ENCODE measurements at regions not wholly inside any gene's neighbourhood (a gene's known extent, or its start where the extent isn't known, plus 50 kb on each side); places are given as distances from the start of the nearest gene placed in this dataset.

GRCh38 chr5:8784692-8785091, 761.2 kb downstream of the SEMA5A start:
- no peak overlapping the region for H3K4me3 ChIP-seq (ENCODE audit: low read length)
- H3K27ac ChIP-seq (ENCODE audit: low read length) = no peak overlapping the region
- no peaks in the 10 kb centered on the region for H3K27me3 ChIP-seq (ENCODE audit: control insufficient read depth, insufficient read depth, low read length)
- WGBS (ENCODE audit: insufficient coverage, insufficient read length) = no CpG with 5 or more reads among the region's 2 CpGs
- H3K9me3 ChIP-seq (ENCODE audit: control insufficient read depth, insufficient read depth, low read length) = no peaks in the 10 kb centered on the region
- H3K36me3 ChIP-seq (ENCODE audit: control insufficient read depth, insufficient read depth, low read length) = no peaks in the 10 kb centered on the region
- no peak for DNase-seq (ENCODE audit: low read depth, low spot score)
- no peaks in the 10 kb centered on the region for H3K4me1 ChIP-seq (ENCODE audit: control insufficient read depth, insufficient read depth, low read length)

- Histone ChIP-seq H3K27ac (ENCODE audit: low read length) (no peak overlapping the region), H3K9me3 (ENCODE audit: control insufficient read depth, insufficient read depth, low read length) (no peaks in the 10 kb centered on the region), H3K27me3 (ENCODE audit: control insufficient read depth, insufficient read depth, low read length) (no peaks in the 10 kb centered on the region), H3K4me3 (ENCODE audit: low read length) (no peak overlapping the region), H3K4me1 (ENCODE audit: control insufficient read depth, insufficient read depth, low read length) (no peaks in the 10 kb centered on the region), H3K36me3 (ENCODE audit: control insufficient read depth, insufficient read depth, low read length) (no peaks in the 10 kb centered on the region)
- no peak for DNase-seq (ENCODE audit: low read depth, low spot score)
- WGBS (ENCODE audit: insufficient coverage, insufficient read length) = no CpG with 5 or more reads among the region's 3 CpGs
These were observed 757.6 kb downstream of the SEMA5A start for GRCh38 chr5:8788246-8788645.

- Histone ChIP-seq H3K36me3 (ENCODE audit: control insufficient read depth, insufficient read depth, low read length) (no peaks in the 10 kb centered on the region), H3K4me1 (ENCODE audit: control insufficient read depth, insufficient read depth, low read length) (no peaks in the 10 kb centered on the region), H3K9me3 (ENCODE audit: control insufficient read depth, insufficient read depth, low read length) (no peaks in the 10 kb centered on the region; the same call in 1 of the 2 replicates), H3K4me3 (ENCODE audit: low read length) (no peak overlapping the region), H3K27ac (ENCODE audit: low read length) (no peak overlapping the region), H3K27me3 (ENCODE audit: control insufficient read depth, insufficient read depth, low read length) (no peaks in the 10 kb centered on the region)
- DNase-seq (ENCODE audit: low read depth, low spot score) = no peak
These were observed 740.2 kb downstream of the SEMA5A start for GRCh38 chr5:8805653-8806052.

GRCh38 chr5:8807636-8808035, 738.2 kb downstream of the SEMA5A start:
- no CpG with 5 or more reads among the region's 3 CpGs for WGBS (ENCODE audit: insufficient coverage, insufficient read length)
- no peaks in the 10 kb centered on the region for H3K9me3 ChIP-seq (ENCODE audit: control insufficient read depth, insufficient read depth, low read length)
- DNase-seq (ENCODE audit: low read depth, low spot score) = no peak

GRCh38 chr5:8811581-8811980, 734.3 kb downstream of the SEMA5A start:
- Histone ChIP-seq H3K36me3 (ENCODE audit: control insufficient read depth, insufficient read depth, low read length) (no peaks in the 10 kb centered on the region), H3K27me3 (ENCODE audit: control insufficient read depth, insufficient read depth, low read length) (no peaks in the 10 kb centered on the region), H3K4me1 (ENCODE audit: control insufficient read depth, insufficient read depth, low read length) (no peaks in the 10 kb centered on the region), H3K27ac (ENCODE audit: low read length) (no peak overlapping the region), H3K4me3 (ENCODE audit: low read length) (no peak overlapping the region), H3K9me3 (ENCODE audit: control insufficient read depth, insufficient read depth, low read length) (no peaks in the 10 kb centered on the region)
- no CpG with 5 or more reads among the region's 3 CpGs for WGBS (ENCODE audit: insufficient coverage, insufficient read length)
- no peak for DNase-seq (ENCODE audit: low read depth, low spot score)

More at GRCh38 chr5:8807636-8808035, 738.2 kb downstream of the SEMA5A start:
- Histone ChIP-seq H3K4me3 (ENCODE audit: low read length) (no peak overlapping the region), H3K4me1 (ENCODE audit: control insufficient read depth, insufficient read depth, low read length) (no peaks in the 10 kb centered on the region), H3K27me3 (ENCODE audit: control insufficient read depth, insufficient read depth, low read length) (no peaks in the 10 kb centered on the region), H3K36me3 (ENCODE audit: control insufficient read depth, insufficient read depth, low read length) (no peaks in the 10 kb centered on the region), H3K27ac (ENCODE audit: low read length) (no peak overlapping the region)

- no peak for DNase-seq (ENCODE audit: low read depth, low spot score)
- no peaks in the 10 kb centered on the region for H3K9me3 ChIP-seq (ENCODE audit: control insufficient read depth, insufficient read depth, low read length)
- no CpG with 5 or more reads among the region's 3 CpGs for WGBS (ENCODE audit: insufficient coverage, insufficient read length)
These were observed 732.7 kb downstream of the SEMA5A start for GRCh38 chr5:8813180-8813579.

GRCh38 chr5:8814105-8814504, 731.8 kb downstream of the SEMA5A start:
- Histone ChIP-seq H3K36me3 (ENCODE audit: control insufficient read depth, insufficient read depth, low read length) (no peaks in the 10 kb centered on the region), H3K4me1 (ENCODE audit: control insufficient read depth, insufficient read depth, low read length) (no peaks in the 10 kb centered on the region), H3K4me3 (ENCODE audit: low read length) (no peak overlapping the region), H3K27ac (ENCODE audit: low read length) (no peak overlapping the region), H3K9me3 (ENCODE audit: control insufficient read depth, insufficient read depth, low read length) (no peaks in the 10 kb centered on the region), H3K27me3 (ENCODE audit: control insufficient read depth, insufficient read depth, low read length) (no peaks in the 10 kb centered on the region)
- no peak for DNase-seq (ENCODE audit: low read depth, low spot score)

More at GRCh38 chr5:8813180-8813579, 732.7 kb downstream of the SEMA5A start:
- H3K4me3 ChIP-seq (ENCODE audit: low read length) = no peak overlapping the region
- H3K27me3 ChIP-seq (ENCODE audit: control insufficient read depth, insufficient read depth, low read length) = no peaks in the 10 kb centered on the region
- H3K4me1 ChIP-seq (ENCODE audit: control insufficient read depth, insufficient read depth, low read length) = no peaks in the 10 kb centered on the region
- H3K36me3 ChIP-seq (ENCODE audit: control insufficient read depth, insufficient read depth, low read length) = no peaks in the 10 kb centered on the region
- H3K27ac ChIP-seq (ENCODE audit: low read length) = no peak overlapping the region

- H3K9me3 ChIP-seq (ENCODE audit: control insufficient read depth, insufficient read depth, low read length) = no peaks in the 10 kb centered on the region; the same call in 1 of the 2 replicates
- H3K27ac ChIP-seq (ENCODE audit: low read length) = no peak overlapping the region
- no peak for DNase-seq (ENCODE audit: low read depth, low spot score)
- H3K27me3 ChIP-seq (ENCODE audit: control insufficient read depth, insufficient read depth, low read length) = no peaks in the 10 kb centered on the region
- WGBS (ENCODE audit: insufficient coverage, insufficient read length) = no CpG with 5 or more reads among the region's 1 CpG
- H3K4me3 ChIP-seq (ENCODE audit: low read length) = no peak overlapping the region
- no peaks in the 10 kb centered on the region for H3K36me3 ChIP-seq (ENCODE audit: control insufficient read depth, insufficient read depth, low read length)
- H3K4me1 ChIP-seq (ENCODE audit: control insufficient read depth, insufficient read depth, low read length) = no peaks in the 10 kb centered on the region
These were observed 721.5 kb downstream of the SEMA5A start for GRCh38 chr5:8824371-8824770.

GRCh38 chr5:8825139-8825757, 720.6 kb downstream of the SEMA5A start:
- no peak overlapping the region for H3K27ac ChIP-seq (ENCODE audit: low read length)
- no peaks in the 10 kb centered on the region for H3K27me3 ChIP-seq (ENCODE audit: control insufficient read depth, insufficient read depth, low read length)
- no peaks in the 10 kb centered on the region for H3K4me1 ChIP-seq (ENCODE audit: control insufficient read depth, insufficient read depth, low read length)
- H3K36me3 ChIP-seq (ENCODE audit: control insufficient read depth, insufficient read depth, low read length) = no peaks in the 10 kb centered on the region
- no peak overlapping the region for H3K4me3 ChIP-seq (ENCODE audit: low read length)
- no peak for DNase-seq (ENCODE audit: low read depth, low spot score)
- no CpG with 5 or more reads among the region's 4 CpGs for WGBS (ENCODE audit: insufficient coverage, insufficient read length)
- H3K9me3 ChIP-seq (ENCODE audit: control insufficient read depth, insufficient read depth, low read length) = no peaks in the 10 kb centered on the region; the same call in 1 of the 2 replicates

GRCh38 chr5:8826508-8826907, 719.4 kb downstream of the SEMA5A start:
- H3K27me3 ChIP-seq (ENCODE audit: control insufficient read depth, insufficient read depth, low read length) = no peaks in the 10 kb centered on the region
- no peak overlapping the region for H3K27ac ChIP-seq (ENCODE audit: low read length)
- no peaks in the 10 kb centered on the region; the same call in 1 of the 2 replicates for H3K9me3 ChIP-seq (ENCODE audit: control insufficient read depth, insufficient read depth, low read length)
- H3K4me3 ChIP-seq (ENCODE audit: low read length) = no peak overlapping the region
- no peaks in the 10 kb centered on the region for H3K4me1 ChIP-seq (ENCODE audit: control insufficient read depth, insufficient read depth, low read length)
- DNase-seq (ENCODE audit: low read depth, low spot score) = no peak
- no CpG with 5 or more reads among the region's 2 CpGs for WGBS (ENCODE audit: insufficient coverage, insufficient read length)
- no peaks in the 10 kb centered on the region for H3K36me3 ChIP-seq (ENCODE audit: control insufficient read depth, insufficient read depth, low read length)

- H3K27me3 ChIP-seq (ENCODE audit: control insufficient read depth, insufficient read depth, low read length) = no peaks in the 10 kb centered on the region
- H3K36me3 ChIP-seq (ENCODE audit: control insufficient read depth, insufficient read depth, low read length) = no peaks in the 10 kb centered on the region
- H3K4me1 ChIP-seq (ENCODE audit: control insufficient read depth, insufficient read depth, low read length) = no peaks in the 10 kb centered on the region
- H3K9me3 ChIP-seq (ENCODE audit: control insufficient read depth, insufficient read depth, low read length) = no peaks in the 10 kb centered on the region
- H3K27ac ChIP-seq (ENCODE audit: low read length) = no peak overlapping the region
- no peak overlapping the region for H3K4me3 ChIP-seq (ENCODE audit: low read length)
- no peak for DNase-seq (ENCODE audit: low read depth, low spot score)
- WGBS (ENCODE audit: insufficient coverage, insufficient read length) = no CpG with 5 or more reads among the region's 4 CpGs
These were observed 718.2 kb downstream of the SEMA5A start for GRCh38 chr5:8827696-8828095.

Data from iPS DF 6.9 (cell line).